SK-N-SH (cell line): ENCODE measurements at regions not wholly inside any gene's neighbourhood (a gene's known extent, or its start where the extent isn't known, plus 50 kb on each side); places are given as distances from the start of the nearest gene placed in this dataset.

Experiments
- CTCF ChIA-PET: fragments of 300-600, 350-600 bp; formaldehyde crosslinking; extraction: SDS; loops from one replicate; lab custom pipeline; 2021; lab: Yijun Ruan, JAX
- POLR2A ChIA-PET: fragments of 350-600 bp; sonication (Branson Sonifier 250); formaldehyde crosslinking; extraction: SDS; loops from one replicate; lab custom pipeline; 2020; ENCODE audit warnings: antibody characterized with exemption, inconsistent platforms; lab: Yijun Ruan, JAX
- DNase-seq: peaks from one replicate; pipeline ENCODE4 v3.0.0; 2012
- H2AFZ ChIP-seq: fragments of 200-600 bp; sonication (generic); 2 replicates; pipeline ENCODE4 v1.8.1; 2016; ENCODE audit warnings: antibody characterized with exemption, mild to moderate bottlenecking, low read depth
- H3F3A ChIP-seq: fragments of 200-600 bp; sonication (generic); replicated peaks from 2 replicates; pipeline ENCODE3; 2016; ENCODE audit warnings: antibody characterized with exemption, mild to moderate bottlenecking; ENCODE audit not compliant: insufficient read depth
- H3K27ac ChIP-seq, 2 experiments: fragments of 200-500 bp in 1 of 2; fragments of 200-600 bp in 1 of 2; sonication (Bioruptor generic) in 1 of 2; sonication (generic), shearing (Covaris generic) in 1 of 2; 2 replicates each; pipeline versions ENCODE4 v1.5.1 to v1.6.1; 2014 to 2016; ENCODE audit warnings: low read depth in 2 of 2, inconsistent platforms in 1 of 2, low read length in 1 of 2, mild to moderate bottlenecking in 1 of 2, mixed read lengths in 1 of 2
- H3K27me3 ChIP-seq: fragments of 200-600 bp; sonication (generic), shearing (Covaris generic); 2 replicates; pipeline ENCODE4 v1.6.1; 2016; ENCODE audit warnings: mixed run types; ENCODE audit not compliant: insufficient read depth
- H3K36me3 ChIP-seq, 2 experiments: fragments of 200-500 bp in 1 of 2; fragments of 200-600 bp in 1 of 2; sonication (Bioruptor generic) in 1 of 2; sonication (generic) in 1 of 2; replicated peaks in 1 of 2; 2 replicates each; pipeline versions ENCODE3 to v1.5.1; 2014 to 2016; ENCODE audit warnings: low read length in 1 of 2, mild to moderate bottlenecking in 1 of 2; ENCODE audit not compliant: insufficient read depth in 2 of 2, control insufficient read depth in 1 of 2
- H3K4me1 ChIP-seq, 2 experiments: fragments of 200-500 bp in 1 of 2; fragments of 200-600 bp in 1 of 2; sonication (Bioruptor generic) in 1 of 2; sonication (generic), shearing (Covaris generic) in 1 of 2; 2 replicates each; pipeline versions ENCODE4 v1.5.1 to v1.6.1; 2014 to 2016; ENCODE audit warnings: low read depth in 1 of 2, low read length in 1 of 2, mixed run types in 1 of 2; ENCODE audit not compliant: insufficient read depth in 2 of 2, control insufficient read depth in 1 of 2
- H3K4me2 ChIP-seq: fragments of 200-600 bp; sonication (generic), shearing (Covaris generic); 2 replicates; pipeline ENCODE4 v1.6.1; 2017; ENCODE audit warnings: mixed run types
- H3K4me3 ChIP-seq, 2 experiments: fragments of 200-500 bp in 1 of 2; fragments of 200-600 bp in 1 of 2; sonication (Bioruptor generic) in 1 of 2; sonication (generic), shearing (Covaris generic) in 1 of 2; 2 replicates each; pipeline versions ENCODE4 v1.5.1 to v1.8.1; 2014 to 2016; ENCODE audit warnings: low read depth in 2 of 2, inconsistent platforms in 1 of 2, low read length in 1 of 2, mild to moderate bottlenecking in 1 of 2, mixed read lengths in 1 of 2, moderate library complexity in 1 of 2
- H3K79me2 ChIP-seq: fragments of 200-600 bp; sonication (generic); 2 replicates; pipeline ENCODE4 v1.8.1; 2017; ENCODE audit warnings: mild to moderate bottlenecking; ENCODE audit not compliant: insufficient read depth
- H3K9ac ChIP-seq: fragments of 200-600 bp; sonication (generic); 2 replicates; pipeline ENCODE4 v1.6.1; 2017; ENCODE audit warnings: mixed run types
- H3K9me2 ChIP-seq: fragments of 200-600 bp; sonication (generic); 2 replicates; pipeline ENCODE4 v1.6.1; 2017; ENCODE audit warnings: mixed run types
- H3K9me3 ChIP-seq: fragments of 200-600 bp; sonication (generic); 2 replicates; pipeline ENCODE4 v1.6.1; 2017; ENCODE audit warnings: mixed run types, mild to moderate bottlenecking, moderate library complexity
- H4K20me1 ChIP-seq: fragments of 200-600 bp; sonication (generic); 2 replicates; pipeline ENCODE4 v1.6.1; 2017; ENCODE audit warnings: mild to moderate bottlenecking, mixed run types; ENCODE audit not compliant: insufficient read depth
- CHD2 ChIP-seq: fragments of 150-350 bp; IDR thresholded peaks from 2 replicates; pipeline ENCODE4 v1.6.1; 2018; ENCODE audit warnings: low read length; ENCODE audit not compliant: partially characterized antibody
- ELF1 ChIP-seq: IDR thresholded peaks from 2 replicates; pipeline ENCODE4 v1.4.0; 2012
- FOSL2 ChIP-seq: IDR thresholded peaks from 2 replicates; pipeline ENCODE4 v1.4.0; 2012; ENCODE audit warnings: low read depth, mild to moderate bottlenecking, moderate library complexity, borderline replicate concordance
- FOXJ3 ChIP-seq: sonication (generic); formaldehyde crosslinking; IDR thresholded peaks from 2 replicates; pipeline ENCODE4 v1.5.1; 2020; ENCODE audit warnings: mild to moderate bottlenecking, missing genetic modification reagents
- FOXM1 ChIP-seq: IDR thresholded peaks from 2 replicates; pipeline ENCODE4 v1.4.0; 2012; ENCODE audit warnings: low read depth, mild to moderate bottlenecking
- JUND ChIP-seq: IDR thresholded peaks from 2 replicates; pipeline ENCODE4 v1.4.0; 2012
- MEF2A ChIP-seq: IDR thresholded peaks from 2 replicates; pipeline ENCODE4 v1.4.0; 2012; ENCODE audit warnings: low read depth, borderline replicate concordance
- MXI1 ChIP-seq: IDR thresholded peaks from 2 replicates; pipeline ENCODE4 v1.6.1; 2012; ENCODE audit warnings: mild to moderate bottlenecking, low read depth, low read length, improper control_type of control experiment
- NFIC ChIP-seq: IDR thresholded peaks from 2 replicates; pipeline ENCODE4 v1.4.0; 2012; ENCODE audit warnings: borderline replicate concordance
- NRF1 ChIP-seq: IDR thresholded peaks from 2 replicates; pipeline ENCODE4 v1.6.1; 2012; ENCODE audit warnings: low read depth, mild to moderate bottlenecking, low read length
- POLR2AphosphoS5 ChIP-seq: IDR thresholded peaks from 2 replicates; pipeline ENCODE4 v1.6.1; 2012; ENCODE audit warnings: low read depth, low read length
- RAD21 ChIP-seq: IDR thresholded peaks from 2 replicates; pipeline ENCODE4 v1.6.1; 2012; ENCODE audit warnings: mild to moderate bottlenecking, low read length
- RXRA ChIP-seq: IDR thresholded peaks from 2 replicates; pipeline ENCODE4 v1.4.0; 2012; ENCODE audit warnings: low read depth, mild to moderate bottlenecking, borderline replicate concordance
- SIN3A ChIP-seq: IDR thresholded peaks from 2 replicates; pipeline ENCODE4 v1.6.1; 2012; ENCODE audit warnings: low read depth, mild to moderate bottlenecking, low read length, moderate library complexity, borderline replicate concordance
- TEAD4 ChIP-seq: IDR thresholded peaks from 2 replicates; pipeline ENCODE4 v1.4.0; 2012; ENCODE audit warnings: mild to moderate bottlenecking, borderline replicate concordance; ENCODE audit not compliant: insufficient read depth
- YY1 ChIP-seq: IDR thresholded peaks from 2 replicates; pipeline ENCODE4 v1.4.0; 2012; ENCODE audit warnings: low read depth, mild to moderate bottlenecking
- WGBS: methylation state at CpG from one replicate; pipeline ENCODE4 v1.1.6; 2017; ENCODE audit warnings: low lambda C conversion rate; 5-methylcytosine and 5-hydroxymethylcytosine counted together
- TF ChIP-seq, protein P1 (sequence below): fragments of 150-350 bp; IDR thresholded peaks from 2 replicates; pipeline ENCODE4 v1.6.1; 2016; ENCODE audit warnings: mild to moderate bottlenecking, low read depth, low read length
- TF ChIP-seq, protein P2 (sequence below): IDR thresholded peaks from 2 replicates; pipeline ENCODE4 v1.4.0; 2012; ENCODE audit warnings: low read depth, borderline replicate concordance
- TF ChIP-seq, protein P3 (sequence below): fragments of 200-600 bp; sonication (generic); IDR thresholded peaks from 2 replicates; pipeline ENCODE4 v1.6.1; 2017; ENCODE audit warnings: antibody characterized with exemption, mild to moderate bottlenecking, moderate library complexity
- TF ChIP-seq, protein P4 (sequence below): fragments of 150-350 bp; IDR thresholded peaks from 2 replicates; pipeline ENCODE4 v1.6.1; 2017; ENCODE audit warnings: antibody characterized with exemption, low read length, low read depth, borderline replicate concordance

DNA sequence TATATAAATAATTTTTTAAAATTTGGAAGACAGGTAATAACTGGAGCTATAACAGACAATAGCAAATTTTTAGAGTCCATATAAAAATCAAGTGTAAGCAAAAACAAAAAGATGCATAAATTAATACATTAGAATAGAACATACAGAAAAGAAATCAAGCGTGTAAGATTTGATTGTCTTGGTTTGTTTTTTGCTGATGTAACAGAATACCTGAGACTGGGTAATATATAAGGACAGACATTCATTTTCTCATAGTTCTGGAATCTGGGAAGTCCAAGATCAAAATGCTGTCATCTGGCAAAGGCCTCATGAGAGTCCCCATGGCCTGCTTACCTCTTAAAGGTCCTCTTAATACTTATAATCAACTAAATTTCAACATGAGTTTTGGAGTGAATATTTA is 1010.1 kb downstream of the CDH18 start:
- TF ChIP-seq CHD2 (no peak), JUND (no peak), MEF2A (no peak), NRF1 (no peak), ELF1 (no peak), FOXJ3 (CRISPR knock-in tag) (no peak), POLR2AphosphoS5 (no peak), RXRA (no peak), RAD21 (no peak), MXI1 (no peak)
- TF ChIP-seq, protein P1, sequence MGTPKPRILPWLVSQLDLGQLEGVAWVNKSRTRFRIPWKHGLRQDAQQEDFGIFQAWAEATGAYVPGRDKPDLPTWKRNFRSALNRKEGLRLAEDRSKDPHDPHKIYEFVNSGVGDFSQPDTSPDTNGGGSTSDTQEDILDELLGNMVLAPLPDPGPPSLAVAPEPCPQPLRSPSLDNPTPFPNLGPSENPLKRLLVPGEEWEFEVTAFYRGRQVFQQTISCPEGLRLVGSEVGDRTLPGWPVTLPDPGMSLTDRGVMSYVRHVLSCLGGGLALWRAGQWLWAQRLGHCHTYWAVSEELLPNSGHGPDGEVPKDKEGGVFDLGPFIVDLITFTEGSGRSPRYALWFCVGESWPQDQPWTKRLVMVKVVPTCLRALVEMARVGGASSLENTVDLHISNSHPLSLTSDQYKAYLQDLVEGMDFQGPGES = no peak
- TF ChIP-seq, protein P2, sequence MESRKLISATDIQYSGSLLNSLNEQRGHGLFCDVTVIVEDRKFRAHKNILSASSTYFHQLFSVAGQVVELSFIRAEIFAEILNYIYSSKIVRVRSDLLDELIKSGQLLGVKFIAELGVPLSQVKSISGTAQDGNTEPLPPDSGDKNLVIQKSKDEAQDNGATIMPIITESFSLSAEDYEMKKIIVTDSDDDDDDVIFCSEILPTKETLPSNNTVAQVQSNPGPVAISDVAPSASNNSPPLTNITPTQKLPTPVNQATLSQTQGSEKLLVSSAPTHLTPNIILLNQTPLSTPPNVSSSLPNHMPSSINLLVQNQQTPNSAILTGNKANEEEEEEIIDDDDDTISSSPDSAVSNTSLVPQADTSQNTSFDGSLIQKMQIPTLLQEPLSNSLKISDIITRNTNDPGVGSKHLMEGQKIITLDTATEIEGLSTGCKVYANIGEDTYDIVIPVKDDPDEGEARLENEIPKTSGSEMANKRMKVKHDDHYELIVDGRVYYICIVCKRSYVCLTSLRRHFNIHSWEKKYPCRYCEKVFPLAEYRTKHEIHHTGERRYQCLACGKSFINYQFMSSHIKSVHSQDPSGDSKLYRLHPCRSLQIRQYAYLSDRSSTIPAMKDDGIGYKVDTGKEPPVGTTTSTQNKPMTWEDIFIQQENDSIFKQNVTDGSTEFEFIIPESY = no peak
- TF ChIP-seq, protein P3, sequence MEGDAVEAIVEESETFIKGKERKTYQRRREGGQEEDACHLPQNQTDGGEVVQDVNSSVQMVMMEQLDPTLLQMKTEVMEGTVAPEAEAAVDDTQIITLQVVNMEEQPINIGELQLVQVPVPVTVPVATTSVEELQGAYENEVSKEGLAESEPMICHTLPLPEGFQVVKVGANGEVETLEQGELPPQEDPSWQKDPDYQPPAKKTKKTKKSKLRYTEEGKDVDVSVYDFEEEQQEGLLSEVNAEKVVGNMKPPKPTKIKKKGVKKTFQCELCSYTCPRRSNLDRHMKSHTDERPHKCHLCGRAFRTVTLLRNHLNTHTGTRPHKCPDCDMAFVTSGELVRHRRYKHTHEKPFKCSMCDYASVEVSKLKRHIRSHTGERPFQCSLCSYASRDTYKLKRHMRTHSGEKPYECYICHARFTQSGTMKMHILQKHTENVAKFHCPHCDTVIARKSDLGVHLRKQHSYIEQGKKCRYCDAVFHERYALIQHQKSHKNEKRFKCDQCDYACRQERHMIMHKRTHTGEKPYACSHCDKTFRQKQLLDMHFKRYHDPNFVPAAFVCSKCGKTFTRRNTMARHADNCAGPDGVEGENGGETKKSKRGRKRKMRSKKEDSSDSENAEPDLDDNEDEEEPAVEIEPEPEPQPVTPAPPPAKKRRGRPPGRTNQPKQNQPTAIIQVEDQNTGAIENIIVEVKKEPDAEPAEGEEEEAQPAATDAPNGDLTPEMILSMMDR = no peak
- TF ChIP-seq, all 33 proteins: peak for 0
- no peak overlapping the region for H3K4me3 ChIP-seq
- H3K27me3 ChIP-seq = no peaks in the 10 kb centered on the region
- H3K79me2 ChIP-seq = no peaks in the 10 kb centered on the region
- no peak overlapping the region for H3K9ac ChIP-seq
- H3K27ac ChIP-seq = no peak overlapping the region
- no peaks in the 10 kb centered on the region for H4K20me1 ChIP-seq
- no peaks in the 10 kb centered on the region for H3F3A ChIP-seq
- ChIA-PET POLR2A (no interaction called here), CTCF (no interaction called here)
- no peaks in the 10 kb centered on the region for H3K9me2 ChIP-seq
- H3K4me2 ChIP-seq = no peak overlapping the region
- WGBS = 32% methylated on average over 1 of the region's 1 CpG
- H3K36me3 ChIP-seq = no peaks in the 10 kb centered on the region
- DNase-seq = no peak
- H3K4me1 ChIP-seq = no peaks in the 10 kb centered on the region
- no peak overlapping the region for H2AFZ ChIP-seq
- no peaks in the 10 kb centered on the region for H3K9me3 ChIP-seq

DNA sequence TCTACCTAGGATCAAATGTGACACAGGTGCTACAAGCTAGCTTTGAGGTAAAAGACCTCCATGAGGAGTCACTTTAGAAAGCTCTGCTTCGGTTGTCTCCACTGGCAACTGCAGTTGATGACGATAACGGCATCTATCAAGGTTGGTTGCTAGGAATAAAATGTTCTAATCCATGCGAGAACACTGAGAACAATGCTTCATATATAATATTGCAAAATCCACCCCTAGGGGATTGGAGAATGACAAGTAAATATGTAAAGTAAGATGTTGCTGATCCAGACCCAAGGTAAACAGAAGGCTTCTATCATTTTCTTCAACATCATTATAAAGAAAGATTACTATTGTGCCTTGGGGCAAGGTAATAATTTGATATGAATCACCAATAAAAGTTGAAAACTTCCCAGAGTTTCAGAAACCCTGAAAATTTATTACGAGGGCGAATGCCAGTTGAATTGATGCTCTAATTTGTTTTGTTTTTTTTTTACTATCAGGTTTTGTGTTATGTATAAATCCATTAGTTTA is 1003.4 kb downstream of the CDH18 start:
- no peaks in the 10 kb centered on the region for H3K27me3 ChIP-seq
- WGBS = 18% methylated on average over 6 of the region's 6 CpGs
- DNase-seq = no peak
- no peak overlapping the region for H3K27ac ChIP-seq
- no peak overlapping the region for H3K4me3 ChIP-seq
- H3K9me2 ChIP-seq = no peaks in the 10 kb centered on the region
- no peaks in the 10 kb centered on the region for H3K9me3 ChIP-seq
- no peaks in the 10 kb centered on the region for H3K4me1 ChIP-seq
- no peak overlapping the region for H3K9ac ChIP-seq
- no peaks in the 10 kb centered on the region for H3K79me2 ChIP-seq
- POLR2A ChIA-PET = no interaction called here
- no peaks in the 10 kb centered on the region for H3K36me3 ChIP-seq
- H3F3A ChIP-seq = no peaks in the 10 kb centered on the region
- H4K20me1 ChIP-seq = no peaks in the 10 kb centered on the region
- H3K4me2 ChIP-seq = no peak overlapping the region
- CTCF ChIA-PET = interaction anchor here (0.7 kb wide), 1 partner anchor 15 kb away, joined by 3 read pairs; no protein-coding TSS in a partner anchor
- no peak overlapping the region for H2AFZ ChIP-seq
- TF ChIP-seq JUND (no peak), SIN3A (no peak), NFIC (no peak), ELF1 (no peak), MEF2A (no peak), FOSL2 (no peak), YY1 (no peak), TEAD4 (no peak), FOXM1 (no peak), POLR2AphosphoS5 (no peak)
- TF ChIP-seq, protein P4, sequence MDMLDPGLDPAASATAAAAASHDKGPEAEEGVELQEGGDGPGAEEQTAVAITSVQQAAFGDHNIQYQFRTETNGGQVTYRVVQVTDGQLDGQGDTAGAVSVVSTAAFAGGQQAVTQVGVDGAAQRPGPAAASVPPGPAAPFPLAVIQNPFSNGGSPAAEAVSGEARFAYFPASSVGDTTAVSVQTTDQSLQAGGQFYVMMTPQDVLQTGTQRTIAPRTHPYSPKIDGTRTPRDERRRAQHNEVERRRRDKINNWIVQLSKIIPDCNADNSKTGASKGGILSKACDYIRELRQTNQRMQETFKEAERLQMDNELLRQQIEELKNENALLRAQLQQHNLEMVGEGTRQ = no peak
- TF ChIP-seq, protein P1 = no peak
